BLaER1 treated with 17β-estradiol and CSF1 and Interleukin-3, amounts not matched to agents 10 nM and 100 nM (cell line): ENCODE measurements at regions not wholly inside any gene's neighbourhood (a gene's known extent, or its start where the extent isn't known, plus 50 kb on each side); places are given as distances from the start of the nearest gene placed in this dataset.

Experiments
- H3K27ac ChIP-seq, 11 experiments: shearing (Covaris generic); formaldehyde crosslinking; 2 replicates each; pipeline ENCODE4 v1.8.1; 2022
- H3K27me3 ChIP-seq, 11 experiments: shearing (Covaris generic); formaldehyde crosslinking; 2 replicates each; pipeline ENCODE4 v1.8.1; 2022
- H3K36me3 ChIP-seq, 11 experiments: shearing (Covaris generic); formaldehyde crosslinking; 2 replicates each; pipeline ENCODE4 v1.8.1; 2022
- H3K4me1 ChIP-seq, 10 experiments: shearing (Covaris generic); formaldehyde crosslinking; 2 replicates each; pipeline ENCODE4 v1.8.1; 2022
- H3K4me2 ChIP-seq, 11 experiments: shearing (Covaris generic); formaldehyde crosslinking; 2 replicates each; pipeline ENCODE4 v1.8.1; 2022
- H3K4me3 ChIP-seq, 10 experiments: shearing (Covaris generic); formaldehyde crosslinking; 2 replicates each; pipeline ENCODE4 v1.8.1; 2022
- H3K9ac ChIP-seq, 11 experiments: shearing (Covaris generic); formaldehyde crosslinking; 2 replicates each; pipeline ENCODE4 v1.8.1; 2022
- H3K9me3 ChIP-seq, 11 experiments: shearing (Covaris generic); formaldehyde crosslinking; replicated peaks in 1 of 11; 2 replicates each; pipeline ENCODE4 v1.8.1; 2022
- H4K20me1 ChIP-seq, 11 experiments: shearing (Covaris generic); formaldehyde crosslinking; 2 replicates each; pipeline ENCODE4 v1.8.1; 2022
- Cebpa-rat ChIP-seq, 11 experiments: shearing (Covaris generic); IDR thresholded peaks; 2 replicates each; pipeline ENCODE4 v1.8.1; 2022

GRCh38 chr3:152915695-152916094 lies 80.8 kb downstream of the P2RY1 start:
- no peak overlapping the region for H3K4me3 ChIP-seq
- no peak for TF ChIP-seq Cebpa-rat (IDR thresholded peaks at IDR 0.05)
- H3K4me2 ChIP-seq: no peak overlapping the region
- no peak overlapping the region for H3K9ac ChIP-seq
- H3K36me3 ChIP-seq: no peaks in the 10 kb centered on the region
- no peaks in the 10 kb centered on the region for H4K20me1 ChIP-seq
- H3K27me3 ChIP-seq: no peaks in the 10 kb centered on the region
- H3K9me3 ChIP-seq: no peaks in the 10 kb centered on the region
- no peak overlapping the region for H3K27ac ChIP-seq
- H3K4me1 ChIP-seq: no peaks in the 10 kb centered on the region

- no peak overlapping the region for H3K4me2 ChIP-seq
- H3K27me3 ChIP-seq: no peaks in the 10 kb centered on the region
- TF ChIP-seq Cebpa-rat (IDR thresholded peaks at IDR 0.05): no peak
- no peak overlapping the region for H3K4me3 ChIP-seq
- H4K20me1 ChIP-seq: no peaks in the 10 kb centered on the region
- H3K9ac ChIP-seq: no peak overlapping the region
- no peak overlapping the region for H3K27ac ChIP-seq
- H3K36me3 ChIP-seq: no peaks in the 10 kb centered on the region
- no peaks in the 10 kb centered on the region for H3K4me1 ChIP-seq
- no peaks in the 10 kb centered on the region for H3K9me3 ChIP-seq
Measured at GRCh38 chr3:152916753-152917279, 81.9 kb downstream of the P2RY1 start.

- H4K20me1 ChIP-seq: no peaks in the 10 kb centered on the region
- no peaks in the 10 kb centered on the region for H3K27me3 ChIP-seq
- TF ChIP-seq Cebpa-rat (IDR thresholded peaks at IDR 0.05): no peak
- H3K27ac ChIP-seq: no peak overlapping the region
- H3K4me3 ChIP-seq: no peak overlapping the region
- no peak overlapping the region for H3K4me2 ChIP-seq
- H3K4me1 ChIP-seq: no peaks in the 10 kb centered on the region
- H3K9ac ChIP-seq: no peak overlapping the region
- H3K9me3 ChIP-seq: no peaks in the 10 kb centered on the region
- H3K36me3 ChIP-seq: no peaks in the 10 kb centered on the region
Measured at GRCh38 chr3:152921351-152921750, 86.4 kb downstream of the P2RY1 start.

- H3K4me1 ChIP-seq: no peaks in the 10 kb centered on the region
- H3K27me3 ChIP-seq: no peaks in the 10 kb centered on the region
- H3K9me3 ChIP-seq: no peaks in the 10 kb centered on the region
- no peaks in the 10 kb centered on the region for H4K20me1 ChIP-seq
- no peak overlapping the region for H3K9ac ChIP-seq
- no peak overlapping the region for H3K4me2 ChIP-seq
- no peak overlapping the region for H3K27ac ChIP-seq
- no peak overlapping the region for H3K4me3 ChIP-seq
- TF ChIP-seq Cebpa-rat (IDR thresholded peaks at IDR 0.05): no peak
- no peaks in the 10 kb centered on the region for H3K36me3 ChIP-seq
Measured at GRCh38 chr3:152922554-152922953, 87.6 kb downstream of the P2RY1 start.

GRCh38 chr3:152927131-152927530 lies 92.2 kb downstream of the P2RY1 start:
- TF ChIP-seq Cebpa-rat (IDR thresholded peaks at IDR 0.05): no peak
- Histone ChIP-seq H3K9me3 (no peaks in the 10 kb centered on the region), H3K4me1 (no peaks in the 10 kb centered on the region), H3K9ac (no peak overlapping the region), H3K4me2 (no peak overlapping the region), H3K27me3 (no peaks in the 10 kb centered on the region), H3K27ac (no peak overlapping the region), H3K4me3 (no peak overlapping the region), H4K20me1 (no peaks in the 10 kb centered on the region), H3K36me3 (no peaks in the 10 kb centered on the region)

- Histone ChIP-seq H3K9me3 (no peaks in the 10 kb centered on the region), H3K4me3 (no peak overlapping the region), H3K4me2 (no peak overlapping the region), H3K36me3 (no peaks in the 10 kb centered on the region), H3K27me3 (no peaks in the 10 kb centered on the region), H3K4me1 (no peaks in the 10 kb centered on the region), H3K9ac (no peak overlapping the region), H4K20me1 (no peaks in the 10 kb centered on the region), H3K27ac (no peak overlapping the region)
- no peak for TF ChIP-seq Cebpa-rat (IDR thresholded peaks at IDR 0.05)
Measured at GRCh38 chr3:152930516-152930915, 95.6 kb downstream of the P2RY1 start.

GRCh38 chr3:152937234-152937633 lies 102.3 kb downstream of the P2RY1 start:
- no peak for TF ChIP-seq Cebpa-rat (IDR thresholded peaks at IDR 0.05)
- H3K27ac ChIP-seq: no peak overlapping the region
- H3K27me3 ChIP-seq: no peaks in the 10 kb centered on the region
- no peaks in the 10 kb centered on the region for H3K4me1 ChIP-seq
- no peaks in the 10 kb centered on the region for H3K9me3 ChIP-seq
- H3K4me3 ChIP-seq: no peak overlapping the region
- no peak overlapping the region for H3K9ac ChIP-seq
- no peak overlapping the region for H3K4me2 ChIP-seq
- H4K20me1 ChIP-seq: no peaks in the 10 kb centered on the region
- H3K36me3 ChIP-seq: no peaks in the 10 kb centered on the region

GRCh38 chr3:152938974-152939636 lies 104.2 kb downstream of the P2RY1 start:
- no peak overlapping the region for H3K4me3 ChIP-seq
- H3K27me3 ChIP-seq: no peaks in the 10 kb centered on the region
- H3K36me3 ChIP-seq: no peaks in the 10 kb centered on the region
- no peak for TF ChIP-seq Cebpa-rat (IDR thresholded peaks at IDR 0.05)
- H3K27ac ChIP-seq: no peak overlapping the region
- no peaks in the 10 kb centered on the region for H3K4me1 ChIP-seq
- H4K20me1 ChIP-seq: no peaks in the 10 kb centered on the region
- H3K9me3 ChIP-seq: no peaks in the 10 kb centered on the region
- no peak overlapping the region for H3K9ac ChIP-seq
- no peak overlapping the region for H3K4me2 ChIP-seq

- Histone ChIP-seq H4K20me1 (no peaks in the 10 kb centered on the region), H3K27ac (no peak overlapping the region), H3K9ac (no peak overlapping the region), H3K4me3 (no peak overlapping the region), H3K9me3 (no peaks in the 10 kb centered on the region), H3K4me2 (no peak overlapping the region), H3K36me3 (no peaks in the 10 kb centered on the region), H3K27me3 (no peaks in the 10 kb centered on the region), H3K4me1 (no peaks in the 10 kb centered on the region)
- TF ChIP-seq Cebpa-rat (IDR thresholded peaks at IDR 0.05): no peak
Measured at GRCh38 chr3:152941859-152942258, 106.9 kb downstream of the P2RY1 start.

GRCh38 chr3:152942366-152942765 lies 107.4 kb downstream of the P2RY1 start:
- no peak for TF ChIP-seq Cebpa-rat (IDR thresholded peaks at IDR 0.05)
- Histone ChIP-seq H3K36me3 (no peaks in the 10 kb centered on the region), H3K4me3 (no peak overlapping the region), H3K4me2 (no peak overlapping the region), H3K9me3 (no peaks in the 10 kb centered on the region), H4K20me1 (no peaks in the 10 kb centered on the region), H3K4me1 (no peaks in the 10 kb centered on the region), H3K27me3 (no peaks in the 10 kb centered on the region), H3K9ac (no peak overlapping the region), H3K27ac (no peak overlapping the region)
